ACHN (cell line): ENCODE measurements at regions not wholly inside any gene's neighbourhood (a gene's known extent, or its start where the extent isn't known, plus 50 kb on each side); places are given as distances from the start of the nearest gene placed in this dataset.

Experiments used
- DNase-seq: peaks from one replicate; pipeline ENCODE4 v3.0.0-alpha.2; 2015
- in situ Hi-C: cut with HindIII; loops from 2 replicates; pipeline ENCODE4 v1.10.0; 2017; ENCODE audit warnings: low sequenced_read_pairs, low pct_ligation_motif_present, low pct_unique_long_range_greater_than_20kb

- no peak for DNase-seq
These were observed 646.5 kb upstream of the EPHA7 start for GRCh38 chr6:94065707-94066337.

GRCh38 chr6:94052749-94053148 lies 633.4 kb upstream of the EPHA7 start:
- in situ Hi-C loops, result loop anchor here (25.0 kb wide), 1 partner anchor 240 kb away; no protein-coding TSS in a partner anchor
- peak; percentile 53 for DNase-seq

More at GRCh38 chr6:94065707-94066337, 646.5 kb upstream of the EPHA7 start:
- in situ Hi-C loops, result loop anchor here (25.0 kb wide), 1 partner anchor 254 kb away; no protein-coding TSS in a partner anchor

- no peak for DNase-seq
- in situ Hi-C loops, result loop anchor here (25.0 kb wide), 1 partner anchor 238 kb away; no protein-coding TSS in a partner anchor
These were observed 631.2 kb upstream of the EPHA7 start for GRCh38 chr6:94050515-94050914.

- DNase-seq, result no peak
- in situ Hi-C loops, result no loop called here
These were observed 629.6 kb upstream of the EPHA7 start for GRCh38 chr6:94049001-94049400.

- in situ Hi-C loops, result no loop called here
- peak; percentile 82 for DNase-seq
These were observed 625.9 kb upstream of the EPHA7 start for GRCh38 chr6:94045099-94045829.

GRCh38 chr6:94041945-94042709 lies 622.8 kb upstream of the EPHA7 start:
- no peak for DNase-seq
- in situ Hi-C loops, result no loop called here

GRCh38 chr6:94036024-94036423 lies 616.7 kb upstream of the EPHA7 start:
- DNase-seq, result no peak
- in situ Hi-C loops, result no loop called here

GRCh38 chr6:94027374-94027773 lies 608.0 kb upstream of the EPHA7 start:
- in situ Hi-C loops, result no loop called here
- DNase-seq, result no peak

GRCh38 chr6:94026575-94026974 lies 607.2 kb upstream of the EPHA7 start:
- in situ Hi-C loops, result no loop called here
- no peak for DNase-seq

- DNase-seq, result no peak
- in situ Hi-C loops, result no loop called here
These were observed 586.5 kb upstream of the EPHA7 start for GRCh38 chr6:94005835-94006234.

- in situ Hi-C loops, result no loop called here
- DNase-seq, result no peak
These were observed 573.6 kb upstream of the EPHA7 start for GRCh38 chr6:93992976-93993375.

- in situ Hi-C loops, result no loop called here
- no peak for DNase-seq
These were observed 570.3 kb upstream of the EPHA7 start for GRCh38 chr6:93989630-93990029.

- DNase-seq, result no peak
- in situ Hi-C loops, result no loop called here
These were observed 566.6 kb upstream of the EPHA7 start for GRCh38 chr6:93985953-93986352.

- no peak for DNase-seq
- in situ Hi-C loops, result no loop called here
These were observed 555.8 kb upstream of the EPHA7 start for GRCh38 chr6:93975159-93975558.

- in situ Hi-C loops, result no loop called here
- DNase-seq, result no peak
These were observed 555.0 kb upstream of the EPHA7 start for GRCh38 chr6:93974332-93974731.

GRCh38 chr6:93972791-93973190 lies 553.4 kb upstream of the EPHA7 start:
- in situ Hi-C loops, result no loop called here
- no peak for DNase-seq

- DNase-seq, result no peak
- in situ Hi-C loops, result no loop called here
These were observed 551.3 kb upstream of the EPHA7 start for GRCh38 chr6:93970684-93971083.

GRCh38 chr6:93968126-93968525 lies 548.8 kb upstream of the EPHA7 start:
- in situ Hi-C loops, result no loop called here
- DNase-seq, result no peak

- in situ Hi-C loops, result no loop called here
- no peak for DNase-seq
These were observed 545.6 kb upstream of the EPHA7 start for GRCh38 chr6:93964926-93965325.
